Activated T-cell treated with anti-CD3 and anti-CD28 coated beads, Interleukin-2, amount 50 U/mL, for 1 hour (primary cell): ENCODE measurements at regions not wholly inside any gene's neighbourhood (a gene's known extent, or its start where the extent isn't known, plus 50 kb on each side); places are given as distances from the start of the nearest gene placed in this dataset.
"Not testable (repeated sequence)": the region's sequence is repeated elsewhere in the genome, so short reads cannot be mapped to it uniquely, and the experiment has no call there.

Source experiments
- DNase-seq: peaks from one replicate; pipeline ENCODE4 v3.0.0-alpha.2; 2020

DNA sequence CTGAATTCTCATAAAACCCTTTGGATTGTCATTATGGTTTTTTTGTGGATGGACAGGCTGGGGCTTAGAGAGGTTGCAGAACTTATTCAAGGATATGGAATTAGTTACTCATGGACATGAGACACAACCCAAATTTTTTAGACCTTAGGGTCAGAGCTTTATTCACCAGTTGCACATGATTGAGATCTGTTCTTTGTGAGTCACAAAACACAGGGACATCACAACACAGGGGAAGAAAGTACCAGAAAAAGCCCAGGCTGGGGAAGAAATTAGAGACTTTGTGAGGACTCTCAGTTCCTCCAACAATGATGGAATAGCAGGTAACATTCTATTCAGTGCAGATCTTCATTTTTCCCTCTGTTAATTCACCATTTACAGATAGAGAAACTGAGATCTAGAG lies 602.4 kb upstream of the CPEB2 start:
- DNase-seq, result no peak

DNA sequence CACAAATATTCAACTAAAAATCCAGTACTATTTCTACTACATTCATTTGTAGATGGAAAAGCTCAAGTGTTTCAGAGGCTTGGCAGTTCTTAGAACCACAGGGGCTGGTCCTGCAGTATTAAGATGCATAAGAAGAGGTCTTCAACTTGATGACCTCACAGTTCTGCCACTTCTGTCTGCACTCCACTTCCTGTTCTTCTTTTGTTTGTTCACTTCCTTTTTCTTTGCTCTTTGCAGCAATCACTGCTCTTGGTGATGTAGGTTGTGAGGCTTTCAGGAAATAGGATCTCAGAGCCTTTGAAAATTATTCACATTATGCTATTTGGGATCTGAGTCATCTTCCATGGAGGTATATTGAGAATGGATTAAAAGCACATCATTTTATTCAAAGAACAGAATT lies 602.0 kb upstream of the CPEB2 start:
- DNase-seq, result no peak

DNA sequence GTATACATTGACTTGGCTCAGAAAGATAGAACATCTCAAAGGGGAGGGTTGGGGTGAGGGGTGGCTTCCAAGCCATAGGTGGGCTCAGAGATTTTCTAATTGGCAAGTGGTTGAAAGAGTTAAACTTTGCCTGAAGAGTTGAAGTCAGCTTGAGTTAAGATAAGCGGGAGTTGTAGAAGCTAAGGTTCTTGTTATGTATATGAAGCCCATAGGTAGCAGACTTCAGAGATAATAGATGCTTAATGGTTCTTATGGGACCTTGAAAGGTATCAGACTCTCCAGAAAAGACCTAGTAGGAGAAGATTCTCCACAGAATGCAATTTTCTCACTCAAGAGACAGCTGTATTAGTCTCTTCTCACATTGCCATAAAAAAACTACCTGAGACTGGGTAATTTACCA lies 599.1 kb upstream of the CPEB2 start:
- DNase-seq, result no peak

DNA sequence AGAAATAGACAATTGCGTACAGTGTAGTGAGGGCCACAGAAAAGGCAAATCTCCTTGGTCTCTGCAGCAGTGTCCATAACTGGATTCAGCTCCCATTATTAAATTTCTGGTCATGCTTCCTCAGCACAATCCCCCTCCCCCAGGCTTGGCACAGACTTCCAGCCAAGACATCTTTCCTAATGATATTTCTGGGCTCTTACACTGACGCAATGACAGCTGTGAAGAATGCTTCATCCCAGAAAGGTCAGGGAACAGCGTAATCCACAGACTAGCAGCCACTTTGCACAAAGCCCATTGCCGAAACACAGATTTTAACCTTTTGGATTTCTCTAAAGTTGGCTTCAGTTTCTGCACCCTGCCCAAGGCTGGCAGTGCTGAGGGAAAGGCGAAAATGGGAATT lies 597.6 kb upstream of the CPEB2 start:
- no peak for DNase-seq

DNA sequence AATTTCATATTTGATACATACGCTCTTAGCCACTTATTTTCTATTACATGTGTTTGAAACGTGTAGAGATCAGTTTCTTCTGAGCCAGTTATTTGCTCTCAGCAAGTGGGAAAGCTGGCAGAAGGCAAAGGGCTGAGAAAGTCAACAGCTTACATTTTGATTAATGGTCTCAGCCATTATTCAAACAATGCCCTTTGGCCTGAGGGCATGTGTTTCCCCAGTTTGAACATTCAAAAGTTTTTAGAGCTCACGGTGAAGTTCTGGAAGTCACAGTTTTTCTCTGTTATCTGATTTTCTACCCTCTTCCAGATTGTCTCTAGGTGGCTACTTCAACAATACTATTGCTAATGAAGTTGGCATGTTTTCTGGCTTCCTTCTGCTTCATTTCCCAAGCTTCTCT lies 591.8 kb upstream of the CPEB2 start:
- no peak for DNase-seq

DNA sequence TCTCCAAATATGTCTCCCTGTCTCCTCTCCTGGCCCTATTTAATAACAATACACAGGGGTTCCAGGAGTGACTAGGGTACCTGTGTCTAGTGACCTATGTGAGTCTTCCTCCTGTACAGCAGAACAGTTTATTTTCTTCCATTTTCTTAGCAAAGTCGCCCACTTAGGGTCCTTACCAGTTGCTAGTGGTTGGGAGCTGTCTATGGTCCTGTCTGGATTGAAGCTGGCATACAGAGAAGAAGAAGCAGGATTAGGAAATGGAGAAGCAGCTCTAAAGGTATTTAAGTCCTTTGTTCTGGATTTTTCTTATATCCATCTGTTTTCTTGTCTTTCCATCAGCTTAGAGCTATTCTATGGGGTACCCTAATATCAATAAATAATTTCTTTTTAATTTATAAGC lies 587.1 kb upstream of the CPEB2 start:
- DNase-seq, result no peak

DNA sequence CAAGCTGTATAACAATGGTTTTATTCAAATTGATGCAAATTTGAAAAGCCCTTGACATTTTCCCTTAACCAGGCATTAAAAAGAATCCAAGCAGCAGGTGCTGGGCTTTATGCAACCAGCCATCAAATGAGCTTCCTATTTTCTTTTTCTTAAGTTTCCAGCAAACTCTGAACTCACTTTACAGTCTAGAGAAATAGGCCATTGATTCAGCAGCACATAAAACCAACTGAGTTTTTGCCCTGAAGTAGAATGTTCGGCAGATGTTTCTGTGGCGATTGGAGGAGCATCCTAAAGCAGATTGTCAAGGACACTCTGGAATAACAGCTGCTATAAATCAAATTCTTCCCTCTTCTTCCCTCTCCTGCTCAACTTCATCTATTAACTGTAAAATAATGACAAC lies 582.8 kb upstream of the CPEB2 start:
- no peak for DNase-seq

DNA sequence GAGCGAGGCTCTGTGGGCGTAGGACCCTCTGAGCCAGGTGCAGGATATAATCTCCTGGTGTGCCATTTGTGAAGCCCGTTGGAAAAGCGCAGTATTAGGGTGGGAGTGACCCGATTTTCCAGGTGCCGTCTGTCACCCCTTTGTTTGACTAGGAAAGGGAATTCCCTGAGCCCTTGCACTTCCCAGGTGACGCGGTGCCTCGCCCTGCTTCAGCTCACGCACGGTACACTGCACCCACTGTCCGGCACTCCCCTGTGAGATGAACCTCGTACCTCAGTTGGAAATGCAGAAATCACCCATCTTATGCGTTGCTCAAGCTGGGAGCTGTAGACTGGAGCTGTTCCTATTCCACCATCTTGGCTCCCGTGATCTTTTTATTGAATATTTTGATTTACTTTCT lies 576.0 kb upstream of the CPEB2 start:
- DNase-seq, result not testable (repeated sequence)

DNA sequence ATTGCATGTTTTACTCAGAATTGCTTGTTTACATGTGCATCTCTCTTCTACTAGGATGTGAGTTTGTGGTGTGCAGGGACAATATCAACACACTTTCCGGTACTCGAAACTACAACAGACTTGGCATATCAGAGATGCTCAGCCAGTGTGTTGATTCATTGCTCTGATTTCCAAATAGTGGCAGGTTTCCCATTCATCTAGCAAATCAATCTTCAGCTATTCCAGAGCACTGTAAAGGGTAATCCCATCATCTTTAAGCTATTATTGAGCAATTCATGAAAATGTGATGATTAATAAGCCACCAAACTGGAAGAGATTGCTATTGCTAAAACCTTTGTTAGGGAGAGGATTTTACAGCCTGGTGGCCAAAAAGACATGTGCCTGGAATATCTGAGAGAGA lies 574.2 kb upstream of the CPEB2 start:
- DNase-seq, result no peak

DNA sequence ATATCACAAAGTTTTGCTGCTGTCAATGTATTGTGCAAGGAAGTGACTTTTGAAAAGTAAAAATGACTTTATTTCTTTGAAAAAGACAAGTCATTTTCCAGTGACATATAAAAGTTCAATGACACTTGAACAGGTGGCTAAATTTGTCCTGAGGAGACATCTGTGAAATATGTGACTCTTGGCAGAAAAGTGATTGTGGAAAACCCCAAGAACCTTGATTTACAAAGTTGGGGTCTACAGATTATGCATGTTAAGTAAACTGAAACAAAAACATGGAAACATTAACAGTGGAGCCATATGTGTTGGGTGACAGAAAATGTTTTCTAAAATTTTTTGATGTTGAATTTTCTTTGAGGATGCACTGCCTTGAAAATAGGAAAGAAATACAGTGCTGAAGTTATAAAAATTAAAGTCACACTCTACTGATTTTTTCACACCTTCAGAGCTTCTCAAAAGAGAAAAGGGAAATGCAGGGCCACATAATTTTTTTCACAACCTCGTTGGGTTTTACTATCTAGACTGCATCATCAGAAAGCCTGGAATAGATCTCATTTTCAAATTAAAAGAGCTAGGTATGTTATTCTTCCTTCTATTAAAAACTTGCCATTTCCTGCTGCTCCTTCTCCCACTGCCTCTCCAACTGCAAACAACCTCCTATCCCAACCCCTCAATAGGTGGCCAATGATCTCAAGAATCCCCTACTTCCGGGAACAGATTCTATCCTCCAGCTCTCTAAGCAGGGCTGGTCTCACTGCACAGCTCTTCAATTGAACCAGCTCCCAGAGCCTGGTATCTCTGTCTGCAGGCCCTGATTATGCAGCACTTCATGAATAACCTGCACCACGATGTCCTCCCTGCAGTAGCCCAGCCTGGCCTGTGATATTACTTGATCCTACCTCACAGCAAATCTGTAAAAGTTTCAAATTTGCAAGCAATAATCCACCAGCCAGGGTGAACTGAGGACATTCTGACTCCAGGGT lies 570.8 kb upstream of the CPEB2 start:
- DNase-seq, result no peak

DNA sequence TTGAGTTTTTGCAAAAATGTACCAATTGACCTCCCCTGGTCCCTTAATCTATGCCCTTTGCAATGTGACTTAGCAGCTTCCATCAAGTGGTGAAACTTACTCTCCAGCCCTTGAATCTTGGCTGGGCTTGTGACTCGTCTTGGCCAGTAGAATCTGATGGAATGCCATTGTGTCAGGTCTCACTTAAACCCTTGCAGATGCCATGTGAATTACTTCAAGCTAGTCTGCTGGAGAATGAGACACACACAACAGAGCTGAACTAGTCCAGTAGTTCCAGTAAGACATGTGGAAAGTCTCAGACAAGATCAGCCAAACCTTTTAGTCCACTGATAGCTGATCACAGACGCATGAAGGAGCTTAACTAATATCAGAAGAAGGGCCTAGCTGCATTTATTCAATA lies 567.8 kb upstream of the CPEB2 start:
- no peak for DNase-seq

DNA sequence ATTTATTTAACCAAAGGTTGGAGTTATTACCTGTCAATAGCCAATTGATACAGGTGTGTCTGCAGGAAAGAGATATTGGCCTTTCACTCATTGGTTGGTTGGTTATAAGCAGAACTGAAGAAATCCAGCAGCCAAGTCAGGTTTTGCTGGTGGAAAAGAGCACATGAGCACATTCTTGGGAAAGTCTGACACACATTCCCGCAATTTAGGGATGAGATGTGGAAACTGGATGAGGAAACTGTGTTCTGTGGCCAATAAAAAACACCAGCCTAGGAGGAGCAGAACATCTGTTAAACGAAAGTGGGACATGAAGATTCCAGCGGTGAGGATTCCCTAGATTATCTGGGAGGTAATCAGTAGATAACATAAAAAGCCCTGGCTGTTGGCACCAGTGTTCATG lies 567.4 kb upstream of the CPEB2 start:
- no peak for DNase-seq

DNA sequence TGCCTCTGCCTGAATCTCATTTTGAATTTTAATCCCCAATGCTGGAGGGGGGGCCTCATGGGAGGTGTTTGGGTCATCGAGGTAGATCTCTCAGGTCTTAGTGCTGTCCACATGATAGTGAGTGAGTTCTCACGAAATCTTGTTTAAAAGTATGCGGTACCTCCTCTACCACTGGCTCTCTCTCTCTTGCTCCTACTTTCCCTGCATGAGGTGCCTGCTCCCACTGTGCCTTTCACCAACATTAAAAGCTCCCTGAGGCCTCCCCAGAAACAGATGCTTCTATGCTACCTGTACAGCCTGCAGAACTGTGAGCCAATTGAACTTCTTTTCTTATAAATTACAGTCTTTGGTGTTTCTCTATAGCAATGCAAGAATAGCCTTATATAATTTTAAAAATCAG lies 560.7 kb upstream of the CPEB2 start:
- DNase-seq, result no peak

DNA sequence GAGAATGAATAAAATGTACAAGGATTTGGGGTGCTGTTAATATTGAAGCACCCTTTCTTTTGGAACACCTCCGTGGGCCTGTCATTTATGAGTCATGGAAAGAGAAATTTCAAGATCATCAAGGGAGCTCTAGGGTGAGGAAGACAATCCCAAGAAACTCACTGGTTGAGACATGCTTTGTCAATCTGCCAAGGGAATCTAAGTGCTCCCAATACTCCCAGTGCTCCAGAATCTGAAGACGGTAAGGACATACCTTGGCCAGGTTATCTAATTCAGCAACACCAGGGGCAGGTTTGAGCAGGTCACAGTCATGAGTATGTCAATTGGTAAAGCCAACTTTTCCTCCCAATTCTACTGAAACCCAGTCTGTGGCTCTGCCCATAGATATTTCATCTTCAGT lies 556.4 kb upstream of the CPEB2 start:
- DNase-seq, result no peak

DNA sequence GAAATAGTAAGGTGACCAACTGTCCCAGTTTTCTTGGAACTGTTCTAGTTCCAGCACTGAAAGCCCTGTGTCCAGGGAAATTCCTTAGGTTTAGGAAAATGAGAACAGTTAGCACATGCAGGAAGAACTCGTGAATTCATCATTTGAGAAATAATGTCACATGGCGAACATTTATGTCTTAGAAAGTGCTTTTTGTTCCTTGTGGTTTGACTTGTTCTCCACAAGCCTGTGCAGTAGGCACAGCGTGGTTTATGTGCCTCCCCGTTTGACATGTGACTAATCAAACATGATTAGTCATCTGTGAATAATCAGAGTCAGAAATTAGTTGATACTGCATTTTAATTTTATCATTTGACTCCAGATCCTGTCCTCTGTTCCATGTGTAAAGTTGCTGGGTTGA lies 556.0 kb upstream of the CPEB2 start:
- DNase-seq, result no peak

DNA sequence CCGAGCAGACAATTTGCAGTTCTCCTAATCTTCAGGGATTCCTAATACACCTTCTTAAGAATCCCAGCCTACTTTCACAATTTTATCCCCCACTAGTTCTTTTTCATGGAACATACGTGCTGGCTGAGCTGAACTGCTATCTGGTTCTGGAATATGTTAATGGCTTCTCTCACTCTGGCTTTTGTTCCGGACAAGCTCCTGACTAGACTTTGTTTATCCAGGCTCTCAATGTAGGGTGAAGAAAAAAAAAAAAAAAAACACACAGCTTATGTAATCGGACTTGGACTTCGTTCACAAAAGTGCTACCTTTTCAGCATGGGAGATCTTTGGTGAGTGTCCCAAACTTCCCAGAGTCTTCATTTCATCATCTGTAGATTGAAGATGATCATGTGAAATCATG lies 555.4 kb upstream of the CPEB2 start:
- no peak for DNase-seq

DNA sequence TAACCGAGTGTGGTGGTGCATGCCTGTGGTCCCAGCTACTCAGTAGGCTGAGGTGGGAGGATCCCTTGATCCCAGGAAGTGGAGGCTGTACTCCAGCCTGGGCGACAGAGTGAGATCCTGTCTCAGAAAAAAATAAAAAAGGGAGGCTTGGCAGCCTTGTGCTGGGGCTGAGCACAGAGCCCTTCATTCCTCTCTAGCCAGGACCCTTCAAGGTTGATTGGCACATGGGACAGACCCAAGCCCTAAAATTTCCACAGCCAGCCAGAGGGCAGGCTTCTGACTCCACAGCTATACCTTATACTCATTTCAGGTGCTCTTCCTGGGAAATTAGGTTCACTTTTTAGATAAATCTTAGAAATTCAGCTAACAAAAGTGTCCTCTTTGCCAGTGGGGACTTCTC lies 553.0 kb upstream of the CPEB2 start:
- no peak for DNase-seq

DNA sequence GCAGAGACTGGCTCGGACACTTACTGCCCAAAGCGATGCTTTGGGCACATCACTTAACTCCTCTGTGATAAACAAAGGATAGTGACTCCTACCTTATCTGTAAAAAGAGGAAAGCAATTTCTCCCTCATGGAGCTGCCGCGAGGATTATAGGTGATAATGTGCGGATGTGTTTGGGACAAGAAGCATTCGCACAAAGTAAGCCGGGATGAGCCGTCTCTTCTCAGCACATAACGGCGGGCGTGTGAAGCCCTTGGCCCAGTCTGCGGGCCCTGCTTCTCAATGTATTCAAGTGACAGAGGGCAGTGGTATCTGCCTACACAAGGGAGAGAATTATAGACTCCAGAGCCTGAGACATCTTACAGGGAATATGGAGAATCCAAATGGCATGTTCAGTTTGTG lies 550.3 kb upstream of the CPEB2 start:
- DNase-seq, result no peak

DNA sequence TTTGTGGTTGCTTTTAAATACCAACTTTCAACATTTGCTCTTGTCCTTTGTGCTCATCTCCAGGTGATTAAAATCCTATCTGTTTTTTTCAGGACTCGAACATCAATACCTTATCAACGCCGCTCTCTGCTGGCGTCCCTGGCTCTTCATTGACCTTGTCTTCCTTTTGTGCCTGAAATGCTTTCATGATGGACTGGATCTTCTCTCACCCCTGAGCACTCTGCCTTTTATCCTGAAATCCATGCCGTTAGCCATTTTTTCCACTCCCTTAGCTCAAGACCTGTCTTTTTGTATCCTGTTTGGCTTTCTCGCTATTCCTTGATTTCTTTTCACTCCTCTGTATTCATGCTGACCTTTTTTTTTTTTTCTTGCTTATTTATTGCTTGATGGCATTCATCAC lies 549.5 kb upstream of the CPEB2 start:
- no peak for DNase-seq

DNA sequence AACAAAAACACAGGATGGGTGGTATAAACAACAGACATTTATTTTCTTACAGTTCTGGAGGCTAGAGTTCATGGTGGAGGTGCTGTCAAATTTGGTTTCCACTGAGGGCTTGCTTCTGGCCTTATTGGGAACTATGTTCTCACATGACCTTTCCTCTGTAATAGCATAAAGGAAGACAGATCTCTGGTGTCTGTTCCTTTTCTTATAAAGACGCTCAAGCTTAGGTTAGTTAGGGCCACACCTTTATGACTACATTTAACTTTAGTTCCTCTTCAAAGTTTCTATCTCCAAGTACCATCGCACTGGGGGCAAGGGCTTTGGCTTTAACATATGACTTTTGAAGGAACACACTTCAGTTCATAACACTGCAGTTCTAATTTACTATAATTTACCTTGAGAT lies 543.8 kb upstream of the CPEB2 start:
- no peak for DNase-seq

DNA sequence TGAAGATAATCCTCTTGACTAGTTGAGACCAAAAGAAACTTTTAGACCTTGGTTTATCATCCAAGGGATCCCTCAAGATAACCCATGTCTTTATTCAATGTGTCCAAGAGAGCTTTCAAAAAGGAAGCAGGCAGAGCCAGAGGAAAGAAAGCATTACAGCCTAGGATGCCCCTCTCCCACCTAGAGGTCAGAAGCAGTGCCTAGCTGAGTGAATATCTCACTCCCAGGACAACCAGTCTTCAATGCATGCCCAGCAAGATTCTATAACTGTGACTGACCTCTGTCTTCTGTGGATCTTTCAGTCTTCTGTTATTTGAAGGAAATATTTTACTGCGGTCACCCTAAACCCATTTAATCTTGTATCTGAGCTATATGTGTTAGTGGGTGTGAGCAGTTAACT lies 537.2 kb upstream of the CPEB2 start:
- no peak for DNase-seq

DNA sequence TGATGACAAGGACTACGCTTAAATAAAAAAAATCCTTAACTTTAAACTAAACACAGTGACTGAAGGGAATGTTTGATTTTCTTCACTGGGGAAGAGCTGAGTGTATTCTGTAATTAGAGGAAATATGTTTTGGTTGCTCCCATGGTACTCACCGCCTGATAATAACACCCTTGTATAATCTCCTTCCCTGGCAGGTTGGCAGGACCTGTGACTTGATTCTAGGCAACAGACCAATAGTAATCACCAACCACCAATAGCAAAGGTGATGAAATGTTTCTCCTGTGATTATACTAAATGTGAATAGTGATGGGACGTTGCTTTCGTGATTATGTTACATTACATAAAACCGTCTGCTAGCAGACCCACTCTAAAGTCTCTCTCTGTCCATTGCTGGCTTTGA lies 536.8 kb upstream of the CPEB2 start:
- no peak for DNase-seq

DNA sequence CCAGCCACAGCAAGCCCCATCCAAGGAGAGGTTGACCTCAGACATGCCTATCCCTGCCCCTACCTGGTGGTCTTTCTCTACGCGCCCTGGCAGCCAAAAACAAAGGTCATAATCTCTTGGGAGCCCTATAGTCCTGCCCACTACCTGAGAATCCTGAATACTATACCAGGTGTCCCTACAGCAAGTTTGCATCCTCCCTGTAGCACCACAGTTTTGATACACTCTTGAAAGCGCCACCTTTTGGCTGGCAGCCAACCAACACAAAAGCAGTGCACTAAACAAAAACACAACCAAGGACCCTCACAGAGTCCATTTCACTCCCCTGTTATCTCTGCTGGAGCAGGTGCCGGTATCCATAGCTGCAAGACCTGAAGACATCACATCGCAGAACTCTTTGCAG lies 523.8 kb upstream of the CPEB2 start:
- DNase-seq, result no peak

DNA sequence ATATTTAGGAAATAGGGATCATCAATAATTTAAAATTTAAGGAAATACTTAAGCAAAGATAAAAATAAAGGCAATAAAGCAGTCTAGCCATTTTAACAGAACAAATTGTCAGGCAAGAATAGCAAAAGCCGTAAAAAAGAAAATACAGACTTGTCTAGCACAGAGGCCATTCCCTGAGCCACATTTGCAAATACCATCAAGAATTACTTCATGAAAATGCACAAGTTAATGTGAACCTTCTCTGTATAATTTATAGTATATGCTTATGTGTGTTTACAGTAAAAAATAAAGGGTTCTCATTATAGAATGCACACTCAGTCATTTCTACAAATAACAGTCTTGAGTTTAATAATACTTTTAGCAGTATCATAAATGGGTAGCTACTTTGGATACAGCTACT lies 505.9 kb upstream of the CPEB2 start:
- DNase-seq, result no peak

DNA sequence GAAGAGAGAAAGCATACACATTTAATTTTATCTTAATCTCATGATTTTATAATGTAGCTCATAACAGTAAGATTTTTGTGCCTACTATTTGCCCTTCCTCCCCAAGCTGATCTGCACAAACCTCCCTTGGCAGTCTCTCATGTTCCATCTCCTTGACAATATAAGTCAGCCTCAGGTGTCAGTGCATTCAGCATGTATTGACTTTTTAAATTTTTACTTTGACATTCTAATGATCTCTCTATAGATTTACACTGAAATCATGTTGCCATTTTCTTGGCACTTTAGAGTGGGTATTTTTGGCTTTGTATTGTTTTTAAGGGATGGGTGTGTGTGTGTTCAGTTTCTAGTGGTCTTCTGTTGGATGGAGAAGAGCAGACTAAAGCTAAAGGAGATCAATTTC lies 505.3 kb upstream of the CPEB2 start:
- DNase-seq, result no peak
